Cardiac muscle cell (in vitro differentiated cells and primary cell): ENCODE measurements at regions not wholly inside any gene's neighbourhood (a gene's known extent, or its start where the extent isn't known, plus 50 kb on each side); places are given as distances from the start of the nearest gene placed in this dataset.

Experiments used
- DNase-seq, 2 donors: peaks; one replicate each; pipeline versions ENCODE4 v3.0.0 to v3.0.0-alpha.2; 2010 to 2017; ENCODE audit warnings: low read depth in 1 of 2, low spot score in 1 of 2
- H3K27ac ChIP-seq: fragments of 200-600 bp; sonication (generic); 2 replicates; pipeline ENCODE4 v1.5.1; 2016
- H3K27me3 ChIP-seq: fragments of 200-600 bp; sonication (generic); 2 replicates; pipeline ENCODE4 v1.6.0; 2016; ENCODE audit warnings: control low read depth
- H3K36me3 ChIP-seq: fragments of 200-600 bp; sonication (generic); 2 replicates; pipeline ENCODE4 v1.5.1; 2016; ENCODE audit warnings: control low read depth
- H3K4me1 ChIP-seq: fragments of 200-600 bp; sonication (generic); 2 replicates; pipeline ENCODE4 v1.8.1; 2017; ENCODE audit warnings: low read depth, mild to moderate bottlenecking, mixed run types
- H3K4me3 ChIP-seq: fragments of 200-600 bp; sonication (generic); 2 replicates; pipeline ENCODE4 v1.5.1; 2016; ENCODE audit warnings: mild to moderate bottlenecking
- H3K9me3 ChIP-seq: fragments of 200-600 bp; sonication (generic); 2 replicates; pipeline ENCODE4 v1.5.1; 2017; ENCODE audit warnings: low read depth, mild to moderate bottlenecking, control low read depth
- TF ChIP-seq, protein P1 (sequence below): IDR thresholded peaks from 2 replicates; pipeline ENCODE4 v1.5.1; 2012; ENCODE audit warnings: low read depth, mild to moderate bottlenecking, low read length

DNA sequence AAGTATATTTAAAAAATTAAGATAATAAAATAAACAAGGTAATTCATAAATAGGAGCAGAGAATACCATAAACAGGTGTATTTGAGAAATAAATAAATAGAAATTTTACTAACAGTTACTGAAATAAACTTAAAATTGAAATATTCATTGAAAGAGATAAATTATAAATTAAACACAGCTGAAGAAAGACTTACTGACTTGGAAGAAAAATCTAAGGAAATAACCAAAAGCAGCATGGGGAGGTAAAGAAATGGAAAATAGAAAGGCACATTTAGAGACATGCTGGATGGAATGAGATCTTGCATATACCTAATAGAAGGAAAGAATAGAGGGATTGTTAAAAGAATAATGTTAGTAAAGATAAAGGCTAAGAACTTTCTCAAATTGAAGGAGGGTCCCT lies 96.3 kb downstream of the SOX11 start:
- no peaks in the 10 kb centered on the region for H3K4me1 ChIP-seq
- TF ChIP-seq, protein P1, sequence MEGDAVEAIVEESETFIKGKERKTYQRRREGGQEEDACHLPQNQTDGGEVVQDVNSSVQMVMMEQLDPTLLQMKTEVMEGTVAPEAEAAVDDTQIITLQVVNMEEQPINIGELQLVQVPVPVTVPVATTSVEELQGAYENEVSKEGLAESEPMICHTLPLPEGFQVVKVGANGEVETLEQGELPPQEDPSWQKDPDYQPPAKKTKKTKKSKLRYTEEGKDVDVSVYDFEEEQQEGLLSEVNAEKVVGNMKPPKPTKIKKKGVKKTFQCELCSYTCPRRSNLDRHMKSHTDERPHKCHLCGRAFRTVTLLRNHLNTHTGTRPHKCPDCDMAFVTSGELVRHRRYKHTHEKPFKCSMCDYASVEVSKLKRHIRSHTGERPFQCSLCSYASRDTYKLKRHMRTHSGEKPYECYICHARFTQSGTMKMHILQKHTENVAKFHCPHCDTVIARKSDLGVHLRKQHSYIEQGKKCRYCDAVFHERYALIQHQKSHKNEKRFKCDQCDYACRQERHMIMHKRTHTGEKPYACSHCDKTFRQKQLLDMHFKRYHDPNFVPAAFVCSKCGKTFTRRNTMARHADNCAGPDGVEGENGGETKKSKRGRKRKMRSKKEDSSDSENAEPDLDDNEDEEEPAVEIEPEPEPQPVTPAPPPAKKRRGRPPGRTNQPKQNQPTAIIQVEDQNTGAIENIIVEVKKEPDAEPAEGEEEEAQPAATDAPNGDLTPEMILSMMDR, result no peak
- no peaks in the 10 kb centered on the region for H3K27me3 ChIP-seq
- H3K9me3 ChIP-seq, result no peaks in the 10 kb centered on the region
- no peak overlapping the region for H3K27ac ChIP-seq
- no peak overlapping the region for H3K4me3 ChIP-seq
- no peak for DNase-seq
- no peaks in the 10 kb centered on the region for H3K36me3 ChIP-seq

DNA sequence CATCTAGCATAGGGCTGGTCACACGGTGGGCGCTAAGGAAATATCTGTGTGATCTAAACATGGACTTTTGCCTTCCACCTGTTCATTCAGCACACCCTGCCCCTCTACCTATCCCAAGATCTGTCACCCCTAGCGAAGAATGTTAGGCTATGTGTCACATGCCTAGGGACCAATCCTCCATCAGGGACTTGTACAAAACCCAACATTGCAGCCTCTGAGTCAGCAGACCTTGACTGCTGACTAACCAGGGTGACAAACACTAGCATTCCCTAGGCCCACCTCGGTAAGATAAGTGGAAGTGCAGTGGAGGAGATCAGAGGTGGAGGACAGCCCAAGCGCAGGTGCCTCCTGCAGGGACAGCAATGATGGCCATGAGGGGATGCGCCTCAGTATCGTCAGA lies 99.2 kb downstream of the SOX11 start:
- Histone ChIP-seq H3K27me3 (no peaks in the 10 kb centered on the region), H3K36me3 (no peaks in the 10 kb centered on the region), H3K27ac (no peak overlapping the region), H3K4me1 (no peaks in the 10 kb centered on the region), H3K4me3 (no peak overlapping the region), H3K9me3 (no peaks in the 10 kb centered on the region)
- DNase-seq, result no peak
- TF ChIP-seq, protein P1, result no peak

DNA sequence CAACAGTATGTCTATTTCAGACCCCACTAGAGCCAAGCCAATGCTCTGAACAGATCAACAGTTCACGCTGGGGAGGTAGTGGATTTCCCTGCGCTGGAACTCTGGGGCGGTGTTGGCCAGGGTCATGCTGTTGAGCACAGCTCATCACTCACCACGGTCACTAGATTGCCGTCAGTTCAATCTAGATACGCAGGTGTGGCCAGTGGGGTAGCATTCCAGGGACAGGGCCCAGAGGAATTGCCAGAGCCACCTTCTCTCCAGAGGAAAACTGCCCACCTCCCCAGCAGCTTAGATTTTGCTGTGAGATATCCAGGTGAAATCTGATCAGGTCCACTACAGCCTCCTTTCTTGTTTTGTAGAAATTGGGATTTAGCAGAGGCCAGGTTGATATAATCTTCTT lies 101.8 kb downstream of the SOX11 start:
- Histone ChIP-seq H3K4me1 (no peaks in the 10 kb centered on the region), H3K36me3 (no peaks in the 10 kb centered on the region), H3K9me3 (no peaks in the 10 kb centered on the region), H3K27me3 (no peaks in the 10 kb centered on the region), H3K4me3 (no peak overlapping the region), H3K27ac (no peak overlapping the region)
- TF ChIP-seq, protein P1, result no peak
- no peak for DNase-seq

DNA sequence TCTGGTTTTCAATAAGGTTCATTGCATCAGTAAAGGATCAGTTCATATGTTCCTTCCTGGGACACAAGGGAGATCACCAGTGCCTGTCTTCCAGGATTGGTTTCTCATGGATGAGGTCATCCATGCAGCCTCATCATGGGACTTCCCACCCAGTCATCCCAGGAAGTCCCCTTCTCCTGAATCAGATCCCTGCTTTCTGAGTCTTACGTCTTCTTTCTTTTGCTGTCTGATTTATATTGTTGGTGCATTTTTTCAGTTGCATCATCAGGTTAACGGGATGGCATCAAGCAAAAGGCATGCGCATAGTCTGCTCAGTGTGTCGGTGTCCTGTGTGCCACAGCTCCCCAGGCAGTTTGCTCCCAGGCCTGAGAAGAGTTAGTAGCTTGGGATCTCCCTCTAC lies 105.9 kb downstream of the SOX11 start:
- H3K9me3 ChIP-seq, result no peaks in the 10 kb centered on the region
- H3K27ac ChIP-seq, result no peak overlapping the region
- H3K4me1 ChIP-seq, result no peaks in the 10 kb centered on the region
- H3K27me3 ChIP-seq, result no peaks in the 10 kb centered on the region
- DNase-seq, result no peak
- no peaks in the 10 kb centered on the region for H3K36me3 ChIP-seq
- TF ChIP-seq, protein P1, result no peak
- H3K4me3 ChIP-seq, result no peak overlapping the region

DNA sequence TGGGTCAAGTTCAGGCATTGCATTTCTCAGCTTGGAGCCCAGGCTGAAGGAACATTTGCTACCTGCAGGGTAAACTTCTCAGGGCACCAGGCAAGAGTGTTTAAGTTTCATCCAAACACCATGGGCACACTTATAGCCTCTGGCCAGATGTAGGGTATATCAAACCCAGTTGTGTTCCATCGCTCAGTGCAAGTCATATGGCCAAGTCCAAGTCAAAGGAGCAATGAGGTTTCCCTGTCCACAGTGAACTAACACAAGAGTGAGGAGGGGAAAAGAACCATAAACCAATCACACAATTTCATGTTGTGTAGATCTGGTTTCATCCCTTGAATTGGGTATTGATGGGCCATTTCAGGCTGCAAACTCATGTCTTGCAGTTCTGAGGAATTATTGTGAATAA lies 107.2 kb downstream of the SOX11 start:
- TF ChIP-seq, protein P1, result no peak
- no peaks in the 10 kb centered on the region for H3K4me1 ChIP-seq

DNA sequence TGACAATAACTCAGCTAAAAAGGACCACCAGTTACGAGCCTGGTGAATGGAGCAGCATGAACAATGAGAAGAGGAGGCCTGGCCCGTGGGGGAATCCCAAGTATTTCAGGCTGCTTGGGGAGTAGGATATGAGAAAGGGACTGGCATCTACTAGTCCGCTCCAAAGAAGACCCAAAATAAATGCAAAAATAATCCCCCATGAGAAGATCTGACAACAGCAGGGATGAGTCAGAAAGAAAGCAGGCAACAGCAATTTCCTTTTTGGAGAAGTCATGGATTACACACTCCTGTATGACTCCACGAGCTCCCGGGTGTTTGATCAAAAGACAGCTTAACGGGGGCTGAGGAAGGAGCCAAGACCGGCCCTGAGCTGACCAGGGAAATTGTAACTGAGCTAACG lies 111.4 kb downstream of the SOX11 start:
- H3K4me1 ChIP-seq, result no peaks in the 10 kb centered on the region
- TF ChIP-seq, protein P1, result no peak
- H3K36me3 ChIP-seq, result no peaks in the 10 kb centered on the region
- no peak overlapping the region for H3K4me3 ChIP-seq
- H3K27me3 ChIP-seq, result no peaks in the 10 kb centered on the region
- no peak overlapping the region for H3K27ac ChIP-seq
- DNase-seq, result no peak
- H3K9me3 ChIP-seq, result no peaks in the 10 kb centered on the region

More for the DNA sequence above, 107.2 kb downstream of the SOX11 start:
- no peak overlapping the region for H3K27ac ChIP-seq
- H3K27me3 ChIP-seq, result no peaks in the 10 kb centered on the region
- DNase-seq, result no peak
- H3K4me3 ChIP-seq, result no peak overlapping the region
- H3K36me3 ChIP-seq, result no peaks in the 10 kb centered on the region
- H3K9me3 ChIP-seq, result no peaks in the 10 kb centered on the region
